Body of pancreas (tissue), 4 donors: ENCODE measurements at regions not wholly inside any gene's neighbourhood (a gene's known extent, or its start where the extent isn't known, plus 50 kb on each side); places are given as distances from the start of the nearest gene placed in this dataset.

ENCODE experiments used
- ATAC-seq: fragments of 150-250 bp; one replicate; pipeline ENCODE4 v1.9.1; 2016
- DNase-seq, 4 donors: peaks; one replicate each; pipeline ENCODE4 v3.0.0-alpha.2; 2019
- H3K27ac ChIP-seq, 4 donors: fragments of 200-600 bp; sonication (generic); 1 replicate in 3 of 4; 2 replicates in 1 of 4; pipeline versions ENCODE4 v1.5.1 to v1.6.1; 2016 to 2019; ENCODE audit warnings: mild to moderate bottlenecking in 1 of 4, mixed read lengths in 1 of 4, moderate library complexity in 1 of 4
- H3K27me3 ChIP-seq, 2 donors: fragments of 200-600 bp; sonication (generic); one replicate each; pipeline ENCODE4 v1.6.0; 2016; ENCODE audit warnings: mild to moderate bottlenecking in 1 of 2
- H3K36me3 ChIP-seq, 2 donors: fragments of 200-600 bp; sonication (generic); replicated peaks in 1 of 2; 2 replicates each; pipeline ENCODE4 v1.5.1; 2016; ENCODE audit warnings: low read depth in 2 of 2; ENCODE audit not compliant: insufficient read depth in 1 of 2
- H3K4me1 ChIP-seq: fragments of 200-600 bp; sonication (generic); one replicate; pipeline ENCODE4 v1.6.0; 2016
- H3K4me3 ChIP-seq, 2 donors: fragments of 200-600 bp; sonication (generic); 1 replicate in 1 of 2; 2 replicates in 1 of 2; pipeline ENCODE4 v1.5.1; 2016 to 2019
- H3K9me3 ChIP-seq, 3 donors: fragments of 200-600 bp; sonication (generic); 1 replicate in 2 of 3; 2 replicates in 1 of 3; pipeline ENCODE4 v1.5.1; 2016
- POLR2A ChIP-seq, 3 donors: fragments of 450-650 bp; IDR thresholded peaks; one replicate each; pipeline ENCODE4 v1.6.1; 2016; ENCODE audit warnings: antibody characterized with exemption in 3 of 3, mild to moderate bottlenecking in 2 of 3
- WGBS, 2 donors: methylation state at CpG; one replicate each; pipeline ENCODE4 v1.1.5; 2017; 5-methylcytosine and 5-hydroxymethylcytosine counted together
- intact Hi-C: fragments of 100-400 bp; cut with DNase I; formaldehyde crosslinking; loops from one replicate; pipeline ENCODE4 v1.15.1; 2023
- TF ChIP-seq, protein P1 (sequence below), 7 experiments: fragments of 450-650 bp in 4 of 7; fragments of 200-600 bp in 3 of 7; sonication (generic) in 3 of 7; IDR thresholded peaks; one replicate each; pipeline ENCODE4 v1.5.1; 2016 to 2019; ENCODE audit warnings: antibody characterized with exemption in 7 of 7

DNA sequence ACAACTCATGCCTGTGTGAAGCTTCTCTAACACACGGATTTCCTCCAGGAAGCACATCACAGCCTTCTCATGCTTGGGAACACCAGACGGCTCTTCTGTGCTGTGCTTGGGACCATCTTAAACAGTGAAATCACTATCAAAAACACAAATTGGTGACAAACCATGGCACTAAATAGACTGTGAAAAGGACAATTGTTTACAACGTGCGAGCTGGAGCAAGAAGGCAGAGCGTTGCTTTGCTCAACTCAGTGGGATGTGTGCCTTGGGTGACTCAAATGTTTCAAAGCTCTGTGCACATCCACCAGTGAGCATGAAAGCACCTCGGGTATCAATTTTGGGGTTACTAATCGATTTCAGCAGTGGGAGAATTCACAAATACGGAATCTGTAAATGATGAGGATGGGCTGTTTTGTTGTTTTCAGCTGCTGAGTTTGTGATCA, 182.4 kb upstream of the ARL4C start:
- Histone ChIP-seq H3K36me3 (no peaks in the 10 kb centered on the region), H3K27ac (peak overlapping the region in 1 of 4 donors; percentile 26), H3K9me3 (no peaks in the 10 kb centered on the region), H3K4me3 (no peak overlapping the region), H3K27me3 (no peaks in the 10 kb centered on the region), H3K4me1 (peaks cover 17% of the 10 kb centered on the region)
- 77 to 86% methylated on average over 8 of the region's 8 CpGs for WGBS, 2 donors
- no peak for DNase-seq
- intact Hi-C loops: no loop called here
- ATAC-seq: no peak
- TF ChIP-seq, protein P1, sequence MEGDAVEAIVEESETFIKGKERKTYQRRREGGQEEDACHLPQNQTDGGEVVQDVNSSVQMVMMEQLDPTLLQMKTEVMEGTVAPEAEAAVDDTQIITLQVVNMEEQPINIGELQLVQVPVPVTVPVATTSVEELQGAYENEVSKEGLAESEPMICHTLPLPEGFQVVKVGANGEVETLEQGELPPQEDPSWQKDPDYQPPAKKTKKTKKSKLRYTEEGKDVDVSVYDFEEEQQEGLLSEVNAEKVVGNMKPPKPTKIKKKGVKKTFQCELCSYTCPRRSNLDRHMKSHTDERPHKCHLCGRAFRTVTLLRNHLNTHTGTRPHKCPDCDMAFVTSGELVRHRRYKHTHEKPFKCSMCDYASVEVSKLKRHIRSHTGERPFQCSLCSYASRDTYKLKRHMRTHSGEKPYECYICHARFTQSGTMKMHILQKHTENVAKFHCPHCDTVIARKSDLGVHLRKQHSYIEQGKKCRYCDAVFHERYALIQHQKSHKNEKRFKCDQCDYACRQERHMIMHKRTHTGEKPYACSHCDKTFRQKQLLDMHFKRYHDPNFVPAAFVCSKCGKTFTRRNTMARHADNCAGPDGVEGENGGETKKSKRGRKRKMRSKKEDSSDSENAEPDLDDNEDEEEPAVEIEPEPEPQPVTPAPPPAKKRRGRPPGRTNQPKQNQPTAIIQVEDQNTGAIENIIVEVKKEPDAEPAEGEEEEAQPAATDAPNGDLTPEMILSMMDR (IDR thresholded peaks at IDR 0.05): no peak
- no peak for TF ChIP-seq POLR2A (IDR thresholded peaks at IDR 0.05)

DNA sequence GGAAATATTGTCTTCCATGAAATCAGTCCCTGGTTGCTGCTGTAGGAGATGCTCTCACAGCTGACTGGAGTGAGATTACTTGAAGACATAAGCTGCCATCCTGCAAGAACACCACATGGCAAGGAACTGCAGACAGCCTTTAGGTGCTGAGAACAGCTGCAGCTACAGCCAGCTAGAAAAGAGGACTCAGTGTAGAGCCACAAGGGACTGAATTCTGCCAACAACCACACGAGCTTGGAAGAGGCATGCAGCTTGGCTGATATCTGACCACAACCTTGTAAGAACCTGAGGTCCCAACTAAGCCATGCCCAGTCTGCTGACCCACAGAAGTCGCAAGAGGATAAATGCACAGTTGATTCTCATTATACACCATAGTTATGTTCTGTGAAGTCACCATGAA, 181.8 kb upstream of the ARL4C start:
- TF ChIP-seq, protein P1 (IDR thresholded peaks at IDR 0.05): no peak
- no peak for TF ChIP-seq POLR2A (IDR thresholded peaks at IDR 0.05)
- Histone ChIP-seq H3K4me3 (no peak overlapping the region), H3K9me3 (no peaks in the 10 kb centered on the region), H3K27ac (no peak overlapping the region), H3K36me3 (no peaks in the 10 kb centered on the region), H3K4me1 (peaks cover 17% of the 10 kb centered on the region), H3K27me3 (no peaks in the 10 kb centered on the region)
- ATAC-seq (no peak), DNase-seq (no peak)
- 82 to 100% methylated on average over 1 to 2 of the region's 2 CpGs for WGBS, 2 donors
- intact Hi-C loops: no loop called here

DNA sequence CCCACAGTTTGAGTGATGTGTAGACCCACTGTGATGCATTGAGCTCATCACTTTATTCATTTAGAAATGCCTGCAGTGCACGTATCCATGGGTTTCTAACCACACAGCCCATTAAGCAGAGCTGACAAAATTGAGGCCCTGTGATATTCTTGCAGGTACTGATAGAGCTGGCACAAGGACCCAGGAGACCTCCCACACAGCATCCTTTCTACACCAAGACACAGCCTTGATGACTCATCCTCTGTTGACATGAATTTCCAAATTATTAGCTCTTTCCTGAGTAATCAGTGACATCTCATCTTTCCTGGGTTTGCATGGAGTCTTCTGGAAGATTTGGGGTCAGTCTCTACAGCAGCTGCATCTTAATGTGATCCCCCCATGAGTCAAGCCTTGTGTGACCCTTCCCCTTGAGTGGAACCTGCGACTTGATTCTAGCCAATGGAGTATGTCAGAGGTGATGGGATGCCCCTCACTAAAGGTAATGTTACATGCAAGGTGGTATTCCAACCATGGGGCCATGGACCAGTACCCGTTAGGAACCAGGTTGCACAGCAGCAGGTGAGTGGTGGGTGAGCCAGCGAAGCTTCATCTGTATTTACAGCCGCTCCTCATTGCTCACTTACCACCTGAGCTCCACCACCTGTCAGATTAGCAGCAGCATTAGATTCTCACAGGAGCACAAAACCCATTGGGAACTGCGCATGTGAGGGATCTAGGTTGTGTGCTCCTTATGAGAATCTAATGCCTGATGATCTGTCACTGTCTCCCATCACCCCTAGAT, 181.1 kb upstream of the ARL4C start:
- no peaks in the 10 kb centered on the region for H3K9me3 ChIP-seq
- no peaks in the 10 kb centered on the region for H3K36me3 ChIP-seq
- intact Hi-C loops: no loop called here
- H3K27ac ChIP-seq: no peak overlapping the region
- TF ChIP-seq, protein P1 (IDR thresholded peaks at IDR 0.05): no peak
- no peak for TF ChIP-seq POLR2A (IDR thresholded peaks at IDR 0.05)
- no peaks in the 10 kb centered on the region for H3K27me3 ChIP-seq
- WGBS, 2 donors: 81 to 82% methylated on average over 6 of the region's 6 CpGs
- DNase-seq (no peak), ATAC-seq (no peak)
- no peak overlapping the region for H3K4me3 ChIP-seq
- peaks cover 17% of the 10 kb centered on the region for H3K4me1 ChIP-seq

DNA sequence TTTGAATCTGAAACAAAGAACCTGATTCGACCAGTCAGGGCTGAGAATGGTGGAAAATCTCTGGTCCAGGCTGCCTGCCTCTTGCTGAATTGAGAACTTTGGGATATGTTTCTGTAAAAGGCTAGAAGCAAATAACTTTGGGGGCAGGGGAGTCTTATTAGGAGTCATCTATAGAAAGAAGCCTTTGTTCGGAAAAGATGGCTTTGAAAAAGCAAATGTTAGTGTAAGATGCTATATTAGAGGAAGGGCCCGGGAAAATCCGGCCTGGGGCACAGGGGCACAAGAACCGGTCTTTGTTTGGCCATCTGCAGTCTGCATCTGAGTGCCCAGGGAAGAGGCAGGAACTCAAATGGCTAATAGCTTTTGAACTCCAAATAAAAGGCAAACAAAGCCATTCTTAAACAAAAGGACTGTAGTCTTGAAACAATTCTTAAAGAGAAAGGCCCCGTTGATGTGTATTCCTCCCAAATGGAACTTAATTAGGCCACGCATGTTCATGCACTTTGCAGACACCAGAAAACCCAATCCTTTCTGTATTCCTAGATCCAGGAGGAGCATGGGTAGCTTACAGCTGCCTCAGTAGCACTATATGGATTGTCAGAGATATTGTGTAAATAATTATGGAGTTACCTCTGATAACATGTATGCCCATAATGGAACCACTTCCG, 180.0 kb upstream of the ARL4C start:
- intact Hi-C loops: no loop called here
- Histone ChIP-seq H3K36me3 (no peaks in the 10 kb centered on the region), H3K27me3 (no peaks in the 10 kb centered on the region), H3K4me3 (no peak overlapping the region), H3K9me3 (no peaks in the 10 kb centered on the region), H3K4me1 (peaks cover 17% of the 10 kb centered on the region), H3K27ac (no peak overlapping the region)
- DNase-seq: no peak
- no peak for ATAC-seq
- TF ChIP-seq, protein P1 (IDR thresholded peaks at IDR 0.05): no peak
- no peak for TF ChIP-seq POLR2A (IDR thresholded peaks at IDR 0.05)
- 79 to 82% methylated on average over 8 of the region's 8 CpGs for WGBS, 2 donors
